T-helper 1 cell (primary cell): ENCODE measurements at regions not wholly inside any gene's neighbourhood (a gene's known extent, or its start where the extent isn't known, plus 50 kb on each side); places are given as distances from the start of the nearest gene placed in this dataset.
"Not testable (repeated sequence)": the region's sequence is repeated elsewhere in the genome, so short reads cannot be mapped to it uniquely, and the experiment has no call there.

Experiments
- DNase-seq, 5 donors: peaks; one replicate each; pipeline ENCODE4 v3.0.0-alpha.2; 2012 to 2020

DNA sequence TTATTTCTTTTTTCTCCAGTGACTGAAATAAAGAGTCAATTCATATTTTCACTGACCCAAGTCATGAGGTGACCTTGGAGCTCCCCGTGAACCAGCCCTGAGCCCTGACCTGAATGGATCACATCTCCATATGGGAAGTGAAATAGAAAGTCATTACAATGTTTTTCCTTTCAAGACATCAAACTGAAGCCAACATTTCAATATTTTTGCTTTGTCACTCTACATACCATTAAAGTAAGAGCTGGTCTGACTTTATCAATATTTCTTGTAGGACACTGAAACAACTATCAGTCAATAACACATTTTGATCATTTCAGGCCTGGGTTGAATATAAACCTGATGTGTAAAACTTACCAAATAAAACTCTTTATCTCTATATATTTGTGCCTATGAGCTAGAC is 249.8 kb upstream of the PHF14 start:
- DNase-seq: no peak

DNA sequence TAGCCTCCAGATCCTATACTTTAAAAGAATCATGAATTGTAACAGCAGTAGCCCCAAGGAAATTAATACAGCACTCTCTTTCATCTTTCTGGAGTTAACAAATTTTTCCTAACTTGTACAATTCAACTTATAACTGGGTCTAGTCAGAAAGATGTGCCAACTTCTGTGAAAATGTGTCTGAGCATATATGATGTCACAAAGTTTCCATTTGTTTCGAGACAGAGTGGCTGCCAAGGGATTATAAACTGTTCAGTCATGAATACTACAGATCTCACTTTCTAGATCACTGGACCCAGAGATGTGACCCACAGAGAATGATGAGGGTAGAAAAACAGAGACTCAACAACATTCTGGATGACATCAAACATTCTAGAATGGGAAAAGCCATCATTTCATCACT is 249.2 kb upstream of the PHF14 start:
- DNase-seq: no peak

DNA sequence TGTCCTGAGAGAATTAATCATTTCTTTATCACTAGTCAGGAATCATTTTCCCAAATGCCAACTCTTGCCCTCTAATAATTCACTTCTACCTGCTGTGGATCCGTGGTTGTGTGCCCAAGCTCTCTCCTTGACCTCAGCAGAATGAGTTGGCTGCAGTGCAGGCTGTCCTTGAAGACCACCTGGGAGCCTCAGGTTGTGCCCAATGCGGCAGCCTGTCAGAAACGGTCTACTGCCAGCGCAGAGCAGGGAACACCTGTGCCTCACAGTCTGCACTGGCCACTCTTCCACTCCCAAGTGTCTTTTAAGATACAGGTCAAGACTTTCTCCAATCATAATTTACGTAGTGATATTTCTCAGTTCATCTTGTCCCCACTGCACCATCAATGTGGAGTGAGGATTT is 246.0 kb upstream of the PHF14 start:
- no peak for DNase-seq

DNA sequence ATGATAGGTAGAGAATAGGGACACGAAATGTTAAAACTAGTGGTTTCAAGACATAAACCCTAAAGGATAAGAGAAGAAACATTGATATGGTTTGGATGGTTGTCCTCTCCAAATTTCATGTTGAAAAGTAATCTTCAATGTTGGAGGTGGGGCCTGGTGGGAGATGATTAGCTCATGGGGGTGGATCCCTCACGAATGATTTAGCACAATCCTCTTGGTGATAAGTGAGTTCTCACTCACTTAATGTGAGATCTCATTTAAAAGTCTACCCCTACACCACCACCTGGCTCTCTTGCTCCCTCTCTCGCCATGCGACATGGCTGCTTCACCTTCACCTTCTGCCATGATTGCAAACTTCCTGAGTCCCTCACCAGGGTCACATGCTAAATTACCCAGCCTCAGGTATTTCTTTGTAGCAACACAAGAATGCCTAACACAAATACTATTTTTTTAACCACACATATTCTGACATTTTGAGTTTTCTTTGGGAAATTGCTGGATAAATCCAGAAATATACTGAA is 242.4 kb upstream of the PHF14 start:
- no peak for DNase-seq

- DNase-seq: no peak
Observed at GRCh38 chr7:10733747-10734146, 239.9 kb upstream of the PHF14 start.

- no peak for DNase-seq
Observed at GRCh38 chr7:10734595-10734994, 239.1 kb upstream of the PHF14 start.

- no peak for DNase-seq
Observed at GRCh38 chr7:10739401-10739800, 234.3 kb upstream of the PHF14 start.

DNA sequence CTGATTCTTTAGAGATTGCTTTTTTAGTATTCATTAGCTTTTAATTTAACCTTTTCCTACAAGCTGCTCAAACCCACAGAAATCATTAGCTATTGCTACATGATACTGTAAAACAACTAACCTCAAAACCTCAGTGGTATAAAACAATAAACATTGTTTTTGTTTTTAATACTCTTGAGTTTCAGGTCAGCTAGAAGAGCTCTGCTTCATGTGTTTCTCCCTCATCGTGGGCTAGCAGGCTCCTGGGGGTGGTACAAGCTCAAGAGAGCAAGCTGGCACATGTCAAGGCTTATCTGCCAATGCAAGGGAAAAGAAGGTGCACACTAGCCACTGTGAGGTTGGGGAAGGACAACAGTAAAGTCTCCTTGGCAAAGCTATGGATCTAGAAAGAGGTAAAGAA is 232.9 kb upstream of the PHF14 start:
- DNase-seq: no peak

GRCh38 chr7:10756981-10757380 is 216.7 kb upstream of the PHF14 start:
- no peak for DNase-seq

- DNase-seq: no peak
Observed at GRCh38 chr7:10759120-10759519, 214.6 kb upstream of the PHF14 start.

DNA sequence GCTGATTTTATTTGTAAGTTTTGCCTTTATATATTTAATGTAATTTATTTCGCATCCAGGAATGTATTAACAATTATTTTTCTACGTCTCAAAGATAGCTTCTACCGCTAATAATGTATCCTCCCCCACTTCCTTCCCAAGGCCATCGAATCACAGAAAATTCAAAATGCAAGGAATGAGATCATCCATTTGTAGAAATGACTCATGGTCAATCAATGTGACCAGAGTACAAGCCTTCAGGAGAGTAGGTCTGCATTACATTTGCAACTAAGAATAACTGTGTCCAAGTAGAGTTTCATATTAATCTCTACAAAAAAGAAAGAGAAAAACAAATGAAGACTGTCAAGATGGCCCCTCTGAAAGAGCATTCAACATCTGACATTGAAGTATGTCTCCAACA is 205.9 kb upstream of the PHF14 start:
- no peak for DNase-seq

DNA sequence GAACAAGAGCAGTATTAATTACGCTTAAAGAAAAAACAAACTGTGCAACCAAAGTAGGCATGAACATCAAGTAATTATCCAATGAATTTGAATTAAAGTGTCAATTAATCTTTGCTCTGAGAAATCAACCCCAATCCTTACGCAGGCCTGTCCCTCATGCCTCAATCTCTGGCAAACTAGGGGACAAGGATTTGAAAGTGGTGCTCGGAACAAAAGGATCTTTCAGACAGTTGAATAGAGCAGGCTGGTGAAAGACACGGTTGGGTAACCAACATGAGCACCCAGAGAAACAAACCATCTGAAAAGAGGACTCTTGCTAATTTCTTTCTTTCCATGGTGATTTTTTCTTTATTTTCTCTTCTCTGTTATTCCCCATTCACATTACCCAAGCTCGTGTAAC is 203.5 kb upstream of the PHF14 start:
- DNase-seq: no peak

DNA sequence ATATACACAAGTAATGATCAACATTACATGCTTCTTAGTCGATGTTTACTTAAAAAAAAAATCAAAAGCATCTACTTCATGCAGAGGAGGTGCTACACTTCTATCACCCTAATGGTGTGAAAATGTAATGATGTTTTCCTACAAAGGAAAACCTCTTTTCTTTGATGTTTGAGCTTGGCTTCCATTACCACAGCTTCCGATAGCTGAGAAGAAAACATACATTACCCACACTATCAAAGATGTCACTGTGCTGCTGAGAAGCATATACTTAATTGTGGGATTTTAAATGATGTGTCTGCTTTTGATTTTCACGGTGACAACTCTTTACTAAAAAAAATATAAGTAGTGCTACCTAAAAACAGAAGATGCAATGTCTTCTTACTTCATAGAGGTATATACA is 200.2 kb upstream of the PHF14 start:
- no peak for DNase-seq

DNA sequence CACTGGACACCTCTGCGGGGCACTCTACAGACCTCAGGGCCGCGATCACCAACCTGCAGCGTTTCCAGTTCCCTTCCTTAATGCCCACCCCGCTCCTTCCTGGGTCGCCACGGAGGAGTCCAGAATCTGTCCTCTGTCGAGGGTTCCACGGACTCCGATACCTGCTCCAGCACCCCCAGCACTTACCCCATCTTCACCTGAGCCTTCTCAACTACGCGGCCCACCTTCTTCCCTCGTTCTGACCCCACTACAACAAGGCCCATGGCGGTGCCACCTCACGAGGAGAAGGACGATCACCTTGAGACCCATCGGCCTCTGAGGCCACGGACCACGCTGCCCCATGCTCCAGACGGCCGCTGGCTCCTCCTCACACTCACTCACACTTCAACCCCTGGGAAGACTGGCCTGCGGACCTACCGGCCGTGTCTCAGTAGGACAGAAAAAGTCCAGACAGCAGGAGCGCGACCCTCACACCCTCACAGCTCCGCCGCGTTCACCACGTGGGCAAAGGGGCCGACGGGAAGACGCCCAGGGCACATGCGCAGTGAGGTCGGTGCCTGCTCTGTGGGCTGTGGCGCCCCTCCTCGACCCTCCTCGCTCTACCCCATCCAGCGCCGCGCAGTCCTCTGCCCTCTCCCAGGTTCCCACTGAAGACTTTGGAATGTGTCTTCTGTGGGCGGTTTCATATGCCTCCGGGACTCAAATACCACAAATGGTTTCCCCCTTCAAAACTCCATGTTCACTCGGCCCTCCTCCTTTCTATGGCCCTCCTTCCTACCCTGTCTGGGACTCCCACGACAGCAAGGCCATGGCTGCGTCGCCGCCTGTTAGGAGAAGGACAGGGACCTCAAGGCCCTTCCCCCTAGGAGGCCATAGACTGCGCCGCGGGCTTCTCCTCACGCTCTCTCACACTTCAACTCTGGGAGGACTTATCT is 193.9 kb upstream of the PHF14 start:
- no peak for DNase-seq

DNA sequence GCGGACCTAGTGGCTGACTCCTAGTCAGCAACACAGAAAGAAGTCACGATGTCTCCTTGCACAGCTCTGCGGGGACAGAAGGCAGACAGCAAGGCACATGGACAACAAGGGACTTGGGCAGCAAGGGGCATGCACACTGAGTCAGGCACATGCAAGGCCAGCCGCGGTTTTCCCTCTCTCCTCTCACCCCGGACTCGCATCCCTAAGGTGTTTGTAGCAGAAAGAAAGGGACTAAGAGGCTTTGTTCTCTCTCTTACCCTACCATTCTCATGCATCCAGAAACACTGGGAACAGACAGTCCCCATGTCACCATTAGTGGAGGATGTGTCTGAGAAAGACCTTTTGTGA is 193.3 kb upstream of the PHF14 start:
- no peak for DNase-seq

GRCh38 chr7:10786976-10787375 is 186.7 kb upstream of the PHF14 start:
- DNase-seq: not testable (repeated sequence)

- no peak for DNase-seq
Observed at GRCh38 chr7:10789170-10789569, 184.5 kb upstream of the PHF14 start.

DNA sequence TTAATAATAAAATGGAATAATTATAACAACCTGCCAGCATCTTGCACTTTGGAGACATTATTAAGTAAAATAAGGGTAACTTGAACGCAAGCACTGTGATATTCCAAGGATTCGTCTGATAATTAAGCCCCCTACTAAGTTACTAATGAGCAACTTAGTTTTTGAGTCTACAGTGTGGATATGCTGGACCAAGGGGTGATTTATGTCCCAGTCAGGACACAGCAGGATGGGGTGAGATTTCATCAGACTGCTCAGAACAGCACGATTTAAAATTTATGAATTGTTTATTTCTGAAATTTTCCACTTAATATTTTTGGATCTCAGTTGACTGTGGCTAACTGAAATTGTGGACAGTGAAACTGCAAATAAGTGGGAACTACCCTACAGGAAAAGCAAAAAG is 182.8 kb upstream of the PHF14 start:
- DNase-seq: no peak

DNA sequence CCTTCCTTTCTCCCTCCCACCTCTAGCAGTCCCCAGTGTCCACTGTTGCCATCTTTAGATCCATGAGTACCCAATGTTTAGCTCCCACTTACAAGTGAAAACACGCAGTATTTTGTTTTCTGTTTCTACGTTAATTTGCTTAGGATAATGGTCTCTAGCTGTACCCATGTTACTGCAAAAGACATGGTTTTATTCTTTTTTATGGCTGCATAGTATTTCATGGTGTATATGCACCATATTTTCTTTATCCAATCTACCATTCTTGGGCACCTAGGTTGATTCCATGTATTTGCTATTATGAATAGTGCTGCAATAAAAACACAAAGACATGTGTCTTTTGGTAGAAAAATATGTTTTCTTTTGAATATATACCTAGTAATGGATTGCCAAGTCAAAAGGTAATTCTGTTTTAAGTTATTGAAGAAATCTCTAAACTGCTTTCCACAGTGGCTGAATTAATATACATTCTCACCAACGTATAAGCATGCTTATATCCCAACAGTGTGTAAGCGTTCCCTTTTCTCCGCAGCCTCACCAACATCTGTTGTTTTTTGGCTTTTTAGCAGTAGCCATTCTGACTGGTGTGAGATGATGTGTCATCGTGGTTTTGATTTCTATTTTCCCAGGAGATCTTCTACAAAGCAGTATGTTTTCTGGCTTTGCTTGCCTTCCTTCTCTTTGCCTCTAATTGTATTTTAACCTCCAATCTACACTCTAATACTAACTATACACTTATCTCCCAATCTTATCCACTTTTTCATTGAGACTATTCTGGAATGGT is 179.5 kb upstream of the PHF14 start:
- DNase-seq: no peak

DNA sequence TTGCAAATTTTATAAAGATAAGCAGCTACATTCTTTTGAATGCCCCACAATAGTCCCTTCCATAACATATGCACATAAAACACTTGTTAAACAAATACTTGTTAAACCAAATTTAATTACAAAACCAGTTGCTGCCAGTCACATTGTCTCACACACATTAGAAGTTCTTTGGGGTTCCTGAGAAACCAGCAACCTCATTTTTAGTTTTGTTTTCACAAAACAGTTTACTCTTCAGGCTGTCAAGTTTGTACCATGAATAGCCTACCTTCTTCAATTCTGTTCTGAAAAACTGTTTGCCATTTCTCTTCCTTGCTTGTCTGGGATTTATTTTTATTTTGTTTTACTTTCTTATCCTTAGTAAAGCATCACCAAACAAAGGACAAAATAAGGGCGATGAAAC is 176.5 kb upstream of the PHF14 start:
- DNase-seq: no peak

DNA sequence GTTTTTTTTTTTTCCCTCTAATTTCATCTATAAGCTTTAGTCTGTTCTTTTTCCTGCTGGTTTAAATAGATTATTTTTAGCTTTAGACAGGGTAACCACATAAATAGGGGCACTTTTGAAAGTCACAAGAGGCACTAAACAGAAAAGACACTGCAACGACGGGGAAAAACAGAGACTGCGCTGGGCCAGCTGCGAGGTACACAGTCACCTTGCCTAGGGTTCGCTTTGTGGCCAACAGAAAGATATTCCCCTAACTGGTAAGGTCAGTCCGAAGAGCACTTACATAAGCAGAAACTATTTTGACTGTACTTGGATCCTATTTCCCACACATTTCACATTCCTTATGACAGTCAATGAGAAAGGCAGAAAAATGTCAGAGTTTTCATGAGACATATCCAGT is 175.6 kb upstream of the PHF14 start:
- DNase-seq: no peak

- no peak for DNase-seq
Observed at GRCh38 chr7:10799475-10799874, 174.2 kb upstream of the PHF14 start.

DNA sequence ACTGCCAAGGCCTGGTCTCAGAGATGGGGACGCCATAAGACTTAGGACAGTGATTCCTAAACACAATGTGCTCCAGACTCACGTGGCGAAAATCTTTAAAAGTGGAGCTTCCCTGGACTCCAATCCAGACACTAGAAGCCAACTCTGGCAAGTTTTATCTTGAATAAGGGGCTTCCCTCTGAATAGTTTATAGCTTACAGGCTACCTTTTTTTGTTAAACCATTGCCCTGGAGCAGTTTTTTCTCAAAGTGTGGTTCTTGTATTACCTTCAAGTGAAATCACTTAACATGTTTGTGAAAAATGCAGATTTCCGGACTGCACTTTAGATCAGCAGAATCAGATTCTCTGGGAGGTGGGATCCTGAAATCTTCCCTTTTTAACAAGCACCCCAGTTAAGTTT is 171.7 kb upstream of the PHF14 start:
- DNase-seq: no peak

DNA sequence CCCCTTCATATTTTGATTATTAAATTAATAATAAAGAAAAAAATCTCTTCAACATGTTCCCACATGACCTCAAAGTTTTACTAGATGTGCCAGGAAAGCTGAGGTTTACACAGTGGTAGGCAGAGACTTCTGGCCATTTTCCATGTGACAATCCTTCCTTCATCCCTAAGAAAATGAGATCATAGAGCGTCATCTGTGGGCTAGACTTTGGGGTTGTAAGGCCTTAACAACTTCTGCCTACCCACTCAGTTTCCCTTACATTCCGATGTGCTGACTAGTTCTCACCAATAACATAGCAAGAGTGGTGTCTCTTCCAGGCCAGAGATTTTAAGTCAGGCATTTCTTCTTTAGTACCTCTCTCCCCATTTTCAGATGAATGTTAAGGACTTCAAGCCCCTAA is 171.1 kb upstream of the PHF14 start:
- no peak for DNase-seq
